ENCODE measurements at regions not wholly inside any gene's neighbourhood (a gene's known extent, or its start where the extent isn't known, plus 50 kb on each side); places are given as distances from the start of the nearest gene placed in this dataset.

GRCh38 chr3:189496375-189497138, 134.6 kb upstream of the TP63 start:
- no peak overlapping the region for H3K27ac ChIP-seq
- H3K27me3 ChIP-seq = no peaks in the 10 kb centered on the region
- no peaks in the 10 kb centered on the region for H3K9me3 ChIP-seq
- DNase-seq = no peak
- no peaks in the 10 kb centered on the region for H3K36me3 ChIP-seq
- TF ChIP-seq POLR2A (IDR thresholded peaks at IDR 0.05) (no peak), CTCF (IDR thresholded peaks at IDR 0.05) (no peak)
- H3K4me3 ChIP-seq (replicated peaks in 1 of 3) = no peak overlapping the region
- intact Hi-C loops (cut with DNase I) = no loop called here
- no peaks in the 10 kb centered on the region for H3K4me1 ChIP-seq
- WGBS, 2 donors = 72 to 75% methylated on average over 6 of the region's 6 CpGs

DNA sequence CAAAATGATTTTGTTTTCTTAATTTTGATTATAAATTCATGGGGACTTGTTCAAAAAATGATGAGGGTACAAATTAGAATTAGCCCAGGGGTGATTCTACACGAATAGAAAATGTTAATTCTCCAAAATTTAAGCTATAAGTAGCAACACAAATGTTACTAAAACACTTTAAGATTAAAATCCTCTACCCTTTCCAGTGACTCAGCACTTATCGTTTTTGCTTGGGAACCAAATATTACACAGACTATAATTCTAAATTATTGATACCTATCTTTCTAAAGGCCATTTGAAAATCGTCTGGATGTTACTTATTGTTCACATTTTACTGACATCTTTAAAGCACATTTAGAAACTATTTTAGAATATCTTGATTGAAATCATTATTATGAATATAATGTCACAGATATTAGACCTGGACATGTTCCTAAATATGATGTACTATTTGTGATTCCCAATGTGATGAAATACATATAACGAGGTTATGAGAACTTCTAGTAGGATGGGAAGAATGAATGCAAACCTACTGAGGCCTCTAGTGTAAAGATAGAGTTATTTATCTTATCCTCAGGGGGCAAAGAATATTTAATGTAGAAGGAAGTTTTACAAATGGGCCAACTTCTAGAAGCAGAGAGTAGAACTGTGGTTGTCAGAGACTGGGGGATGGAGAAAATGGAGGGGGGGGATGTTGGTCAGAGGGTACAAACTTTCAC, 132.0 kb upstream of the TP63 start:
- no peak for DNase-seq
- Histone ChIP-seq H3K9me3 (no peaks in the 10 kb centered on the region), H3K4me1 (no peaks in the 10 kb centered on the region), H3K27ac (no peak overlapping the region), H3K4me3 (replicated peaks in 1 of 3) (no peak overlapping the region), H3K27me3 (no peaks in the 10 kb centered on the region), H3K36me3 (no peaks in the 10 kb centered on the region)
- TF ChIP-seq POLR2A (IDR thresholded peaks at IDR 0.05) = no peak
- no peak for TF ChIP-seq CTCF (IDR thresholded peaks at IDR 0.05)
- 84 to 89% methylated on average over 4 of the region's 4 CpGs for WGBS, 2 donors
- intact Hi-C loops (cut with DNase I) = no loop called here

DNA sequence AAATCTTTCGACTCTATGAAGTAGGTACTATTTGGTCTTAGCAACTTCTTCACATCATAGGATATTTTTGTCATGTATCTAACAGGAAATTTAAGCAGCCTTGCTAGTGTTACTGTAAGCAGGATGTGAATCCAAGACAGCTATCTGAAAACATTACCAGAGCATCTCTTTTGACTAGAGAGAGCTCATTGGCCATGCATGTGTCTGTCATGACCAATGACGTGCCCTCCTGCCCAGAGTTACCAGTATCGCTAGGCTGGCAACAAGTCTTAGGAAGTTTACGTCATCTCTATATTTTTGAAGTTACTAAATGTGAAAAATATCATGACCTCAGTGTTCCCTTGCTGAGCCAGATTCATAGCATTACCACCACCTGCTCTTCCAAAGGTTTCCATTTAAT, 130.9 kb upstream of the TP63 start:
- Histone ChIP-seq H3K9me3 (no peaks in the 10 kb centered on the region), H3K4me3 (replicated peaks in 1 of 3) (no peak overlapping the region), H3K4me1 (no peaks in the 10 kb centered on the region), H3K36me3 (no peaks in the 10 kb centered on the region), H3K27ac (no peak overlapping the region), H3K27me3 (no peaks in the 10 kb centered on the region)
- intact Hi-C loops (cut with DNase I) = no loop called here
- WGBS, 2 donors = 96 to 98% methylated on average over 4 of the region's 4 CpGs
- TF ChIP-seq CTCF (IDR thresholded peaks at IDR 0.05) (no peak), POLR2A (IDR thresholded peaks at IDR 0.05) (no peak)
- DNase-seq = no peak

GRCh38 chr3:189500798-189501495, 130.2 kb upstream of the TP63 start:
- Histone ChIP-seq H3K4me1 (no peaks in the 10 kb centered on the region), H3K4me3 (replicated peaks in 1 of 3) (no peak overlapping the region), H3K27ac (no peak overlapping the region), H3K36me3 (no peaks in the 10 kb centered on the region), H3K9me3 (no peaks in the 10 kb centered on the region), H3K27me3 (no peaks in the 10 kb centered on the region)
- 61 to 92% methylated on average over 3 of the region's 3 CpGs for WGBS, 2 donors
- DNase-seq = no peak
- intact Hi-C loops (cut with DNase I) = no loop called here
- TF ChIP-seq POLR2A (IDR thresholded peaks at IDR 0.05) (no peak), CTCF (IDR thresholded peaks at IDR 0.05) (no peak)

- Histone ChIP-seq H3K4me1 (no peaks in the 10 kb centered on the region), H3K27me3 (no peaks in the 10 kb centered on the region), H3K9me3 (no peaks in the 10 kb centered on the region), H3K4me3 (replicated peaks in 1 of 3) (no peak overlapping the region), H3K27ac (no peak overlapping the region), H3K36me3 (no peaks in the 10 kb centered on the region)
- intact Hi-C loops (cut with DNase I) = no loop called here
- no peak for TF ChIP-seq CTCF (IDR thresholded peaks at IDR 0.05)
- TF ChIP-seq POLR2A (IDR thresholded peaks at IDR 0.05) = no peak
- no peak for DNase-seq
- 90 to 93% methylated on average over 4 of the region's 4 CpGs for WGBS, 2 donors
These were observed 128.9 kb upstream of the TP63 start for GRCh38 chr3:189502256-189502655.
